Esophagus squamous epithelium (tissue), 4 donors: ENCODE measurements at regions not wholly inside any gene's neighbourhood (a gene's known extent, or its start where the extent isn't known, plus 50 kb on each side); places are given as distances from the start of the nearest gene placed in this dataset.

ENCODE experiments used
- POLR2A ChIP-seq, 4 donors: fragments of 450-650 bp; IDR thresholded peaks; one replicate each; pipeline ENCODE4 v1.6.1; 2017; ENCODE audit warnings: antibody characterized with exemption in 4 of 4, mild to moderate bottlenecking in 4 of 4, moderate library complexity in 3 of 4
- TF ChIP-seq, protein P1 (sequence below), 6 experiments: fragments of 450-650 bp in 4 of 6; fragments of 200-600 bp in 2 of 6; sonication (generic) in 2 of 6; IDR thresholded peaks; one replicate each; pipeline ENCODE4 v1.5.1; 2016 to 2019; ENCODE audit warnings: antibody characterized with exemption in 6 of 6, mild to moderate bottlenecking in 4 of 6, moderate library complexity in 4 of 6

DNA sequence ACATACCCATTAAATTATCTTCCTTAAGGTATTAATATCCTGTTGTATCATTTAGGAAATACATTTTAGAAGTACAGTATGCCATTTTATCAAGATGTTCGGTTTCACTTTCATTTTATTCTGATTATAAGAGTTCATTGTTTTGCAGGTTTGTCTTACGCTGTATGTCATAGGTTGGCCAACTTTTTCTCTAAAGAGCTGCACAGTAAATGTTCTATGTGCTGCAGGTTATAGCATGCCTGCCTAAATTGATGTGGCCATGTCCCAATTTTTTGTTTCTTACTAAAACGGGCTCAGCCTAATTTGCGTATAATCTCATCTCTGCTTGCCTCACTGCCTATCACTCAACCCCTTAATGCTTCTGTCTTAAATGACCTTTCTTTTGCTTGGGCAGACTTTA is 126.4 kb downstream of the USP22 start:
- TF ChIP-seq, protein P1, sequence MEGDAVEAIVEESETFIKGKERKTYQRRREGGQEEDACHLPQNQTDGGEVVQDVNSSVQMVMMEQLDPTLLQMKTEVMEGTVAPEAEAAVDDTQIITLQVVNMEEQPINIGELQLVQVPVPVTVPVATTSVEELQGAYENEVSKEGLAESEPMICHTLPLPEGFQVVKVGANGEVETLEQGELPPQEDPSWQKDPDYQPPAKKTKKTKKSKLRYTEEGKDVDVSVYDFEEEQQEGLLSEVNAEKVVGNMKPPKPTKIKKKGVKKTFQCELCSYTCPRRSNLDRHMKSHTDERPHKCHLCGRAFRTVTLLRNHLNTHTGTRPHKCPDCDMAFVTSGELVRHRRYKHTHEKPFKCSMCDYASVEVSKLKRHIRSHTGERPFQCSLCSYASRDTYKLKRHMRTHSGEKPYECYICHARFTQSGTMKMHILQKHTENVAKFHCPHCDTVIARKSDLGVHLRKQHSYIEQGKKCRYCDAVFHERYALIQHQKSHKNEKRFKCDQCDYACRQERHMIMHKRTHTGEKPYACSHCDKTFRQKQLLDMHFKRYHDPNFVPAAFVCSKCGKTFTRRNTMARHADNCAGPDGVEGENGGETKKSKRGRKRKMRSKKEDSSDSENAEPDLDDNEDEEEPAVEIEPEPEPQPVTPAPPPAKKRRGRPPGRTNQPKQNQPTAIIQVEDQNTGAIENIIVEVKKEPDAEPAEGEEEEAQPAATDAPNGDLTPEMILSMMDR (IDR thresholded peaks at IDR 0.05) = no peak
- TF ChIP-seq POLR2A (IDR thresholded peaks at IDR 0.05) = no peak
